Stimulated activated CD4-positive, alpha-beta T cell treated with anti-CD3 and anti-CD28 coated beads, Interleukin-4, amount 100 ng/mL, for 4 hours (primary cell): ENCODE measurements at regions not wholly inside any gene's neighbourhood (a gene's known extent, or its start where the extent isn't known, plus 50 kb on each side); places are given as distances from the start of the nearest gene placed in this dataset.

ENCODE experiments used
- DNase-seq, 2 experiments: peaks; one replicate each; pipeline ENCODE4 v3.0.0-alpha.2; 2020

GRCh38 chr12:65517656-65518210 lies 239.2 kb downstream of the MSRB3 start:
- no peak for DNase-seq

- no peak for DNase-seq
These were observed 240.3 kb downstream of the MSRB3 start for GRCh38 chr12:65518771-65519170.

GRCh38 chr12:65520658-65521057 lies 242.2 kb downstream of the MSRB3 start:
- DNase-seq, result no peak

- no peak for DNase-seq
These were observed 244.7 kb downstream of the MSRB3 start for GRCh38 chr12:65522956-65523860.

- no peak for DNase-seq
These were observed 246.2 kb downstream of the MSRB3 start for GRCh38 chr12:65524666-65525065.

GRCh38 chr12:65525491-65526141 lies 247.1 kb downstream of the MSRB3 start:
- DNase-seq, result no peak

GRCh38 chr12:65526311-65526710 lies 247.8 kb downstream of the MSRB3 start:
- DNase-seq, result no peak

- DNase-seq, result no peak
These were observed 249.6 kb downstream of the MSRB3 start for GRCh38 chr12:65528127-65528526.

- DNase-seq, result no peak
These were observed 250.6 kb downstream of the MSRB3 start for GRCh38 chr12:65529106-65529505.

- no peak for DNase-seq
These were observed 251.4 kb downstream of the MSRB3 start for GRCh38 chr12:65529771-65530435.

- no peak for DNase-seq
These were observed 253.7 kb downstream of the MSRB3 start for GRCh38 chr12:65532162-65532561.

GRCh38 chr12:65532764-65533163 lies 254.3 kb downstream of the MSRB3 start:
- no peak for DNase-seq

GRCh38 chr12:65533177-65533883 lies 254.8 kb downstream of the MSRB3 start:
- no peak for DNase-seq

- DNase-seq, result no peak
These were observed 255.9 kb downstream of the MSRB3 start for GRCh38 chr12:65534238-65534841.

GRCh38 chr12:65535946-65536345 lies 257.5 kb downstream of the MSRB3 start:
- no peak for DNase-seq

GRCh38 chr12:65536351-65536750 lies 257.9 kb downstream of the MSRB3 start:
- DNase-seq, result no peak

- DNase-seq, result no peak
These were observed 258.6 kb downstream of the MSRB3 start for GRCh38 chr12:65536876-65537681.

- DNase-seq, result no peak
These were observed 259.5 kb downstream of the MSRB3 start for GRCh38 chr12:65537978-65538377.

GRCh38 chr12:65539023-65539422 lies 260.5 kb downstream of the MSRB3 start:
- no peak for DNase-seq

- DNase-seq, result no peak
These were observed 261.7 kb downstream of the MSRB3 start for GRCh38 chr12:65540140-65540539.

- DNase-seq, result no peak
These were observed 268.0 kb downstream of the MSRB3 start for GRCh38 chr12:65546528-65546927.
